ENCODE measurements at regions not wholly inside any gene's neighbourhood (a gene's known extent, or its start where the extent isn't known, plus 50 kb on each side); places are given as distances from the start of the nearest gene placed in this dataset.
A peak's percentile ranks its signal among the peaks of the same experiment; 100 is the strongest.

DNA sequence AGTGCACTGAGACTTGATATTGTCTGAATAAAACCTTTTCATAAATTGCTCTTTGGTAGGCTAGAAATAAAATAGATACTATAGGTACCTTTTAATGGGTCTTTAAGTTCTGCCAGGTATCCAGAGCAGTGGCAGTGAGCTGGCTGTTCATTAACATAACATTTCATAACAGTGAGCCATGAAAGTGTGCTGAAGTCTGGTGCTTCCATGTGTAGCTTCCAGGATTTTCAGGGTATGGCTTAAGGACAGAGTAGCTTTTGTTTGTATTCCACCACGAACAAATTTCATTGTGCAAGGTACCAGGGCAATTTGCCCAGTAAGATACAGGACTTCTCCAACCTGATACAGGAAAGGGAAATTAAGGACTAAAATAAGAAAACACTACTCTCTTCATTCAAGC lies 124.7 kb upstream of the NANOGP8 start:
- Histone ChIP-seq H3K9me3 (ENCODE audit: control insufficient read depth, insufficient read depth, low read length) (no peaks in the 10 kb centered on the region), H3K4me2 (ENCODE audit: low read depth, low read length) (no peak overlapping the region), H2AK5ac (ENCODE audit: low read depth, low read length) (no peak overlapping the region), H4K91ac (ENCODE audit: insufficient read depth, low read depth, low read length) (no peak overlapping the region), H3K4ac (ENCODE audit: low read depth, low read length) (no peak overlapping the region), H4K5ac (ENCODE audit: low read depth, low read length) (no peak overlapping the region), H2BK120ac (ENCODE audit: low read depth, low read length) (no peak overlapping the region), H3K23ac (ENCODE audit: low read depth, low read length) (no peak overlapping the region), H3K14ac (replicated peaks; ENCODE audit: low read depth, low read length) (no peak overlapping the region), H3K56ac (ENCODE audit: extremely low read depth, insufficient read depth, low read length) (no peak overlapping the region), H2BK15ac (ENCODE audit: low read depth, low read length) (no peak overlapping the region), H2AK9ac (replicated peaks; ENCODE audit: low read depth, low read length, poor library complexity) (no peak overlapping the region), H3K9me1 (ENCODE audit: insufficient read depth, low read length) (no peaks in the 10 kb centered on the region), H3K27me3 (ENCODE audit: control insufficient read depth, insufficient read depth, low read length) (no peaks in the 10 kb centered on the region), H3K4me1 (ENCODE audit: control insufficient read depth, insufficient read depth, low read length) (no peaks in the 10 kb centered on the region), H3K18ac (ENCODE audit: low read depth, low read length) (no peak overlapping the region), H3K27ac (ENCODE audit: insufficient read depth, low read length) (no peak overlapping the region), H4K8ac (ENCODE audit: low read depth in 2 of 2, low read length in 2 of 2) (no peak overlapping the region), H2AFZ (replicated peaks; ENCODE audit: low read length, poor library complexity) (no peak overlapping the region), H3K79me1 (ENCODE audit: low read depth in 1 of 2, low read length in 2 of 2) (no peaks in the 10 kb centered on the region), H2BK20ac (ENCODE audit: low read depth, low read length) (no peak overlapping the region), H3K9ac (ENCODE audit: low read depth, low read length) (no peak overlapping the region), H3K4me3 (ENCODE audit: insufficient read depth, low read depth, low read length) (no peak overlapping the region), H4K20me1 (ENCODE audit: insufficient read depth, low read length) (no peaks in the 10 kb centered on the region), H2BK5ac (ENCODE audit: low read depth, low read length, poor library complexity, severe bottlenecking) (no peak overlapping the region), H3K36me3 (ENCODE audit: control insufficient read depth, insufficient read depth, low read length) (no peaks in the 10 kb centered on the region)
- no peak for ATAC-seq (ENCODE audit: low read depth)
- TF ChIP-seq RAD21 (IDR thresholded peaks at IDR 0.05; ENCODE audit: low read length) (no peak), CHD1 (IDR thresholded peaks at IDR 0.05; ENCODE audit: low read depth, low read length) (no peak), POLR2A (IDR thresholded peaks at IDR 0.05; ENCODE audit: low read depth, low read length) (no peak), MAZ (IDR thresholded peaks at IDR 0.05; ENCODE audit: borderline replicate concordance, low read depth, low read length) (no peak), BHLHE40 (IDR thresholded peaks at IDR 0.05; ENCODE audit: low read depth, low read length) (no peak), MXI1 (IDR thresholded peaks at IDR 0.05; ENCODE audit: borderline replicate concordance, low read depth, low read length) (no peak), MAFK (IDR thresholded peaks at IDR 0.05; ENCODE audit: low read depth, low read length) (no peak), NFE2L2 (IDR thresholded peaks at IDR 0.05; ENCODE audit: low read depth, low read length) (no peak), CEBPB (IDR thresholded peaks at IDR 0.05; ENCODE audit: low read depth, low read length) (no peak), FOS (IDR thresholded peaks at IDR 0.05; ENCODE audit: low read depth, low read length) (no peak), RCOR1 (IDR thresholded peaks at IDR 0.05; ENCODE audit: insufficient replicate concordance, low read length) (no peak), SMC3 (IDR thresholded peaks at IDR 0.05; ENCODE audit: low read depth, low read length) (no peak), RFX5 (IDR thresholded peaks at IDR 0.05; ENCODE audit: low read depth, low read length) (no peak)
- TF ChIP-seq, protein P1, sequence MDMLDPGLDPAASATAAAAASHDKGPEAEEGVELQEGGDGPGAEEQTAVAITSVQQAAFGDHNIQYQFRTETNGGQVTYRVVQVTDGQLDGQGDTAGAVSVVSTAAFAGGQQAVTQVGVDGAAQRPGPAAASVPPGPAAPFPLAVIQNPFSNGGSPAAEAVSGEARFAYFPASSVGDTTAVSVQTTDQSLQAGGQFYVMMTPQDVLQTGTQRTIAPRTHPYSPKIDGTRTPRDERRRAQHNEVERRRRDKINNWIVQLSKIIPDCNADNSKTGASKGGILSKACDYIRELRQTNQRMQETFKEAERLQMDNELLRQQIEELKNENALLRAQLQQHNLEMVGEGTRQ (IDR thresholded peaks at IDR 0.05; ENCODE audit: low read depth, low read length): no peak
- TF ChIP-seq, protein P2, sequence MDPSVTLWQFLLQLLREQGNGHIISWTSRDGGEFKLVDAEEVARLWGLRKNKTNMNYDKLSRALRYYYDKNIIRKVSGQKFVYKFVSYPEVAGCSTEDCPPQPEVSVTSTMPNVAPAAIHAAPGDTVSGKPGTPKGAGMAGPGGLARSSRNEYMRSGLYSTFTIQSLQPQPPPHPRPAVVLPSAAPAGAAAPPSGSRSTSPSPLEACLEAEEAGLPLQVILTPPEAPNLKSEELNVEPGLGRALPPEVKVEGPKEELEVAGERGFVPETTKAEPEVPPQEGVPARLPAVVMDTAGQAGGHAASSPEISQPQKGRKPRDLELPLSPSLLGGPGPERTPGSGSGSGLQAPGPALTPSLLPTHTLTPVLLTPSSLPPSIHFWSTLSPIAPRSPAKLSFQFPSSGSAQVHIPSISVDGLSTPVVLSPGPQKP (IDR thresholded peaks at IDR 0.05; ENCODE audit: borderline replicate concordance, low read depth, low read length): no peak
- TF ChIP-seq, protein P3, sequence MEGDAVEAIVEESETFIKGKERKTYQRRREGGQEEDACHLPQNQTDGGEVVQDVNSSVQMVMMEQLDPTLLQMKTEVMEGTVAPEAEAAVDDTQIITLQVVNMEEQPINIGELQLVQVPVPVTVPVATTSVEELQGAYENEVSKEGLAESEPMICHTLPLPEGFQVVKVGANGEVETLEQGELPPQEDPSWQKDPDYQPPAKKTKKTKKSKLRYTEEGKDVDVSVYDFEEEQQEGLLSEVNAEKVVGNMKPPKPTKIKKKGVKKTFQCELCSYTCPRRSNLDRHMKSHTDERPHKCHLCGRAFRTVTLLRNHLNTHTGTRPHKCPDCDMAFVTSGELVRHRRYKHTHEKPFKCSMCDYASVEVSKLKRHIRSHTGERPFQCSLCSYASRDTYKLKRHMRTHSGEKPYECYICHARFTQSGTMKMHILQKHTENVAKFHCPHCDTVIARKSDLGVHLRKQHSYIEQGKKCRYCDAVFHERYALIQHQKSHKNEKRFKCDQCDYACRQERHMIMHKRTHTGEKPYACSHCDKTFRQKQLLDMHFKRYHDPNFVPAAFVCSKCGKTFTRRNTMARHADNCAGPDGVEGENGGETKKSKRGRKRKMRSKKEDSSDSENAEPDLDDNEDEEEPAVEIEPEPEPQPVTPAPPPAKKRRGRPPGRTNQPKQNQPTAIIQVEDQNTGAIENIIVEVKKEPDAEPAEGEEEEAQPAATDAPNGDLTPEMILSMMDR (conservative IDR thresholded peaks at IDR 0.05; ENCODE audit: low read depth, low read length): no peak
- POLR2A ChIA-PET (ENCODE audit: unreplicated experiment): interaction anchor here (0.6 kb wide), 1 partner anchor 36 kb away, joined by 3 read pairs; no protein-coding TSS in a partner anchor
- DNase-seq: peak; percentile 30
- no TSS peak for BruUV-seq (replicated peaks)
- CTCF ChIA-PET: no interaction called here
- in situ Hi-C loops (cut with MboI; ENCODE audit: low sequenced_read_pairs): no loop called here
- intact Hi-C loops (cut with micrococcal nuclease): no loop called here
- dilution Hi-C loops (cut with HindIII; ENCODE audit: low sequenced_read_pairs, unreplicated experiment): no loop called here
- no CpG with 5 or more reads among the region's 1 CpG for WGBS, 2 experiments (ENCODE audit: extremely low coverage in 2 of 2, insufficient read length in 1 of 2)
